GM12874 (cell line): ENCODE measurements at regions not wholly inside any gene's neighbourhood (a gene's known extent, or its start where the extent isn't known, plus 50 kb on each side); places are given as distances from the start of the nearest gene placed in this dataset.

Experiments used
- TF ChIP-seq, protein P1 (sequence below): IDR thresholded peaks from 2 replicates; pipeline ENCODE4 v1.5.1; 2011; ENCODE audit warnings: low read depth, mild to moderate bottlenecking, control low read depth, low read length, moderate library complexity; ENCODE audit not compliant: insufficient read depth

- TF ChIP-seq, protein P1, sequence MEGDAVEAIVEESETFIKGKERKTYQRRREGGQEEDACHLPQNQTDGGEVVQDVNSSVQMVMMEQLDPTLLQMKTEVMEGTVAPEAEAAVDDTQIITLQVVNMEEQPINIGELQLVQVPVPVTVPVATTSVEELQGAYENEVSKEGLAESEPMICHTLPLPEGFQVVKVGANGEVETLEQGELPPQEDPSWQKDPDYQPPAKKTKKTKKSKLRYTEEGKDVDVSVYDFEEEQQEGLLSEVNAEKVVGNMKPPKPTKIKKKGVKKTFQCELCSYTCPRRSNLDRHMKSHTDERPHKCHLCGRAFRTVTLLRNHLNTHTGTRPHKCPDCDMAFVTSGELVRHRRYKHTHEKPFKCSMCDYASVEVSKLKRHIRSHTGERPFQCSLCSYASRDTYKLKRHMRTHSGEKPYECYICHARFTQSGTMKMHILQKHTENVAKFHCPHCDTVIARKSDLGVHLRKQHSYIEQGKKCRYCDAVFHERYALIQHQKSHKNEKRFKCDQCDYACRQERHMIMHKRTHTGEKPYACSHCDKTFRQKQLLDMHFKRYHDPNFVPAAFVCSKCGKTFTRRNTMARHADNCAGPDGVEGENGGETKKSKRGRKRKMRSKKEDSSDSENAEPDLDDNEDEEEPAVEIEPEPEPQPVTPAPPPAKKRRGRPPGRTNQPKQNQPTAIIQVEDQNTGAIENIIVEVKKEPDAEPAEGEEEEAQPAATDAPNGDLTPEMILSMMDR = no peak
Observed at GRCh38 chr7:25996006-25996408, 156.0 kb upstream of the NFE2L3 start.

GRCh38 chr7:25998499-25998898 is 153.5 kb upstream of the NFE2L3 start:
- TF ChIP-seq, protein P1 = no peak

GRCh38 chr7:26000841-26001240 is 151.2 kb upstream of the NFE2L3 start:
- TF ChIP-seq, protein P1 = no peak

- TF ChIP-seq, protein P1 = no peak
Observed at GRCh38 chr7:26001662-26002244, 150.2 kb upstream of the NFE2L3 start.

DNA sequence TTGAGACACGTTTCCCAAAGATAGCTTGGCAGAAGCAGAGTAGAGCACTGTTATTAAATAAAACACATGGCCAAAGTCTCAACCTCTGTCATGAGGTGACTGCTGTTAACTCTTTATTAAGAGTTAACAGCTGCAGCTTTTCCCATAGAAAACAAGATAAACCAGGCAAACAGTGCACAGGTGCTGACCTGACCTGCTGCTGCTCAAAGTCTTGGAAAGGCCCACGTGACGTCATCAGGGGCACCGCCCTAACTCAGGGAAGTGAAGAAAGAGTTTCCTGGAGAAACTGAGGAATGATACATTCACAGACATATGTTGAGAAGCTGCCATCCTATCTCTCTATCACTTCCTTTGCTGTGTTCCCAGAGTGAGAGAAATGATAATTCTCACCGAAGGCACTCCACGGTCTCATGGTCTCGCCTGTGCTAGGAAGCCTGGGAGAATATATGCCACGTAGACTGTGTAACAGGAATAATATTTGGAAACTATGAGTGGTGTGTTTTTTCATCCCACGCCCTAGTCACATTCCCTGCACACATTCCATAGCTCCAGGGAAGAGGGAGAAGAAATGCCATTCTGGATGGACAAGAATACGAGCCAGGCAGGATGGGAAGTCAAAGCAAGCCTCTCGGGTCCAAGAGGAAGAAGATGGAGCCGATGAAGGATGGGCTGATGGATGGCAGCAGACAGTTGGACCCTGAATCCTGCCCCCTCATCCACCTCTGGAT is 146.2 kb upstream of the NFE2L3 start:
- TF ChIP-seq, protein P1 = no peak

DNA sequence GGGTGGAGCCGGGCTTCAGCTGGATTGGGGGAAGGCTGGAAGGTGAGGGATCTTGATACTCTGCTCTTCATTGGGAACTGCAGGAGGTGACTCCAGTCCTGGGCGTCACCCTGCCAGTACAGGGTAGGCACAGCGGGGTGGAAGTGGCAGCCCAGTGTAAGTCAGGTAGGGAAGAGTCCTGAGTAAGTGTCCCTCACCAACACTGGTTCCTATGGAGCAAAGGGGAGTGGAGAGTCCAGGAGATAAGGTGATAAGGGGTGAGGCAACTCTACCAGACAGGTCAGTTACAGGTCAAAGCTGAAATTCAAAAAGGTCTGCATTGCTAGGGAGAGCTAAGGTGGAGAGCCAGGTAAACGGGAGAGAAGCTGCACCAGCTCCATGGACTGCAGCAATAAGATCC is 145.6 kb upstream of the NFE2L3 start:
- TF ChIP-seq, protein P1 = no peak

- TF ChIP-seq, protein P1 = no peak
Observed at GRCh38 chr7:26007510-26007909, 144.5 kb upstream of the NFE2L3 start.
